GM18951 (cell line): ENCODE measurements at regions not wholly inside any gene's neighbourhood (a gene's known extent, or its start where the extent isn't known, plus 50 kb on each side); places are given as distances from the start of the nearest gene placed in this dataset.
"Not testable (repeated sequence)": the region's sequence is repeated elsewhere in the genome, so short reads cannot be mapped to it uniquely, and the experiment has no call there.

ENCODE experiments used
- POLR2A ChIP-seq: IDR thresholded peaks from 4 replicates; pipeline ENCODE4 v1.6.1; 2011; ENCODE audit warnings: mild to moderate bottlenecking; ENCODE audit not compliant: insufficient read length, insufficient read depth; ENCODE audit errors: extremely low read depth
- in situ Hi-C: fragments of 300-500 bp; cut with MboI; formaldehyde crosslinking; loops from one replicate; pipeline ENCODE4 v1.12.0; 2022; ENCODE audit warnings: low sequenced_read_pairs, mixed read lengths, inconsistent platforms; ENCODE audit not compliant: unreplicated experiment

DNA sequence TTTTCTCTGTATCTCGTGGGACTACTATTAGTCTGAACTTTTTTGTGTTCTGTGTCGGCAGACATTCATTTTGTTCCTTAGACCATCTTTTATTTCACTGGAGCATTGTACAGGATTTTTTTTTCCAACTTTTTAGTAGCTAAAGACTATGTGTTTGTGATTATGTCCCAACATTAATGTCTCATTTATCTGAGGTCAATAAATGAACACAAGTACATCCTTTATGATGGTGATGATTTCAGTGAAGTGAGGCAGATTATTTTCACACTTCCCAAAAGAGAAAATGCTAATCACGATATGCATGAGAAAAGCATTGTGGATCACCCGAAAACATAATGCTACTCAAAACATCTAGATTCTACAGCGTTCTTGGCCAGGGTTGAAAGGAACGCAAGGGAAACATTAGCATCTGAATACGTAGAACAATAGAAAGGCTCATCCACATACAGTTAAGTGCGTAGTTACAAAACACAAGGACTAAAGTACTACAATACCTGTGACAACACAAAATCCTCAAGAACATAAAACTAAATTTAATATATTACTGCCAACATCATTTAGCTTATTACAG is 981.7 kb upstream of the NCAM2 start:
- TF ChIP-seq POLR2A = no peak
- in situ Hi-C loops = no loop called here

DNA sequence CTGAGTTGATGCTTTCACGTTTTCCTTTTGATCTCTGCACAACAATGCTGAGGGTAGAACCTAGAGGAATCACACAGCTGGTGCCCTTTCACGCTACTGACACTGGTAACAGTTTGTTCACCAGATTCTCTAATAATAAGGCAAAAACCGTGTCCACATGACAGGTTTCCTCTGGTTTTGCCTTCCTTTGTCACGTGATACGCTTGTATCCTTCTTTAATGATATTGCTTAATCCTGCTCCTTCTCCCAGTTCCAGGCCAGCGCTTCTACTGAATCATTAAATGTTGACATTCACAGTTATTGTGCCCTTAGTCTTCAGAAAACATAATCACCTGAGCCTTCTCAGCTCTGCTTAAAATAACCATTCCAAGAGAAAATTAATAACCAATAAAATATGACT is 978.2 kb upstream of the NCAM2 start:
- in situ Hi-C loops = no loop called here
- TF ChIP-seq POLR2A = no peak

DNA sequence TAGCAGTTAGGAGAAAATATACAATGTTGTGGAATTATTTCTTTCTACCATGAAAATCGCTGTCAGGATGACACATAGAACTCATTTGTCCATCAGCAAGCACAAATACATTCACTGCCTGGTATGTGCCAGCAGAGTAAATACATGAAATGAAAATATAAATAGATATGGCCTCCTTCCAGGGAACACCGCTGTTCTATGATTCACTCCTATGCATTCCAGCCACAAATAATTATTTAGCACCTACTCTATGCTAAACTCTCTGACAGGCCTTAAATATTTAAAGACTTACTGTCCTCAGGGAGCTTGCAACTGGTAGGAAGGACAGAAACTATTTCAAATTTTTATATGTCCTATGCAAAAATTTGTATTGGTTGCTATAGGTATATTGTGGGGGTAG is 975.0 kb upstream of the NCAM2 start:
- in situ Hi-C loops = no loop called here
- no peak for TF ChIP-seq POLR2A

DNA sequence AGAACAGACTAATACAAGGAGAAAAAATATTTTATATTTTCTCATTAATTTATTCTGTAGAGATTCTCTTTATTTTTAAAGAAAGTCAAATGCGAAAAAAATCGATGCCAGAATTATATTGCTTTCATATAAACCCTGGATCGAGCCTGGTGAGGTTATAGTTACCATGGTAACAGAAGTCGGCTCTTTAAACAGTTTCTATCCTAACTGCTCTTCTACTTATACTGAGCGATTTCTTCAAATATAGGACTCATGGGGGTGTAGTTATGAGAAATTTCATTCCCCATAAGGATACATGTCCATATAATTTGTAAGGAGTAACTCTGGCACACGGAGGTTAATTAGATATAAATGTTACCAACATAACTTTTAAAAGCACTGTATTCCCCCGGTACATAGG is 973.5 kb upstream of the NCAM2 start:
- no peak for TF ChIP-seq POLR2A
- in situ Hi-C loops = no loop called here

DNA sequence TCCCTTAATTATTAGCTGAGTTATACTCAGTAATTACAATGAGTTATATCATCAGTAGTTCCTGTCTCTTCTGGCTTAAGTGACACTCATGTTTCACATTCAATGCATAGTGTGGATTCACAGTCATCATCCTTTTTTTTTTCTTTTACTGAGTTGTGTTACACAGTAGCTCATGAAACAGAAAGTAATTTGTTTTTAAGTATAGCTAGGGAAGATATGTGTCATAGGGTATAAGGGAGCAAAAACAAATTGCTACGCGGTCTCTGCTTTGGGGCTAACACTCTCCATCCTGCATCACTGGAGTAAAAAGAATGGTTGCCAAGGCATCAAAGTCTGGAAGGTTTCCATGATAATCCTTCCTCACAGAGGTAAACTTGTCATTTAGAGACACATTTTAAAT is 971.7 kb upstream of the NCAM2 start:
- TF ChIP-seq POLR2A = no peak
- in situ Hi-C loops = no loop called here

DNA sequence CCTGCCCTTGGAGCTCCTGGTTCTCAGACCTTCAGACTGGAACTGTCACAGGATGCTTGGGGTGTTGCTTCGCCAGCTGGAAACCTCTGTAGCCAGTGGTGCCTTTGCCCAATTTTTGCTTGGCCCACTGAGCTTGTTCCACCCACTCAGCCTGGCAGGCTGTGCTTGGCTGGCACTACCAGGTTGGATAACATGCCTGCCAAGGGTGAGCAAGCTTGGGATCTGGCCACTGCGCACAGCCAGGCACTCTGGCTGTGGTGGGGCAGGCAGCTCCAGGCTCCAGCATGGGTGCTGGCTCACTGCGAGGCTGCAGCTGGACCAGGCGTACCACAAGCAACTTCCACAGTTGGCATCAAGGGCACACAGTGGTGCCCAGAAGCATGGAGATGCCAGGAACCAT is 967.8 kb upstream of the NCAM2 start:
- TF ChIP-seq POLR2A = no peak
- in situ Hi-C loops = no loop called here

DNA sequence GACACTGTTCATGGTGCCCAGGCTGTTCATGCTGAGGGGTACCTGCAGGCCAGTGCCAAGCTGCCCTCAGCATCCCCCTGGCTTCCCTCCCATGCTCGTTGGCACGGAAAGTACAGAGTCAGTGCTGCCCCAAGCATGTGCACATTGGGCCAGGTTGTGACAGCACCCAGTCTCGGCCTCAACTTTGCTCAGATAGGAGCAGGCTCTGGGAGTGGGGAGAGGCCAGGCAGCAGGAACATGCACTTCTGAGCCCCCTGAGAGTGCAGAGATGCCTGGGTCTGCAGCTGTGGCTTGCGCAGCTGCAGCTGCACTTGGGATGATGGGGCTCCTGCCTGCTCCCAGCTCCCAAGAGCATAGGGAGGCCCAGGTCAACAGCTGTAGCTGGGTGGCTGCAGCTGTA is 966.4 kb upstream of the NCAM2 start:
- no peak for TF ChIP-seq POLR2A

DNA sequence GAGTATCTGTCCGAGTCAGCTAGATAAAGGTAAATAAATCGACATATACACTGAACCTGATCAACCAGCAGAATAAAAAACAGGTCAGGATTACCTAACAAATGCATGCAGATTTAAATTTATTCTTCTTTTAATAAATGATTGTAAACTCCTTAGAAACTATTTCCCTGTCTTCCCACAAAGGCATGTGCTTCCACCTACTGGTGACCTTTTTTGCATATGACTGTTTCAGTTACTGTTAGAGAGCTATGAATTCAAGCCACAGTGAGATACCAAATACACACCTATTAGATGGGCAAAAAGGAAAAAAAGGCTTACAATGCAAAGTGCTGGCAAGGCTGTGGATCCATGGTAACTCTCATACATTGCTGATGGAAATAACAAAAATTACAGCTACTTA is 957.4 kb upstream of the NCAM2 start:
- in situ Hi-C loops = no loop called here

More for the DNA sequence above, 966.4 kb upstream of the NCAM2 start:
- in situ Hi-C loops = no loop called here

DNA sequence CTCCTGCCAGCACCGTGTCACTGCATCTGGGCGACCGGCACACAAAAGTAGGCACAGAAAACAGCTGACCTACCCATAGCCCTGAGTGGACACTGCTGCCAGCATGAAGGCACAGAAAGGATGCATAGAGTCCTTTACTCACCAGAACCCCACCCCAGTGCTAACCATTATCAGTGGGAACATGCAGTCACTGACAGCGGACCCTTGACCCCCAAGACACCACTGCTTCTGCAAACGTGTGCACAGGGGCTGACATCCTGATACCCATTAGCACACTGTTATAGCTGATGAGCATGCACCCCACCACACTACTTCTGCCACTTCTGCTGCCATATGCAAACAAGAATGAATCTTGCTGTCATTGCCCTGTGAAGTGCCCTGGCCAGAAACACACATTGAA is 953.0 kb upstream of the NCAM2 start:
- TF ChIP-seq POLR2A = no peak
- in situ Hi-C loops = no loop called here

More for the DNA sequence above, 957.4 kb upstream of the NCAM2 start:
- no peak for TF ChIP-seq POLR2A

DNA sequence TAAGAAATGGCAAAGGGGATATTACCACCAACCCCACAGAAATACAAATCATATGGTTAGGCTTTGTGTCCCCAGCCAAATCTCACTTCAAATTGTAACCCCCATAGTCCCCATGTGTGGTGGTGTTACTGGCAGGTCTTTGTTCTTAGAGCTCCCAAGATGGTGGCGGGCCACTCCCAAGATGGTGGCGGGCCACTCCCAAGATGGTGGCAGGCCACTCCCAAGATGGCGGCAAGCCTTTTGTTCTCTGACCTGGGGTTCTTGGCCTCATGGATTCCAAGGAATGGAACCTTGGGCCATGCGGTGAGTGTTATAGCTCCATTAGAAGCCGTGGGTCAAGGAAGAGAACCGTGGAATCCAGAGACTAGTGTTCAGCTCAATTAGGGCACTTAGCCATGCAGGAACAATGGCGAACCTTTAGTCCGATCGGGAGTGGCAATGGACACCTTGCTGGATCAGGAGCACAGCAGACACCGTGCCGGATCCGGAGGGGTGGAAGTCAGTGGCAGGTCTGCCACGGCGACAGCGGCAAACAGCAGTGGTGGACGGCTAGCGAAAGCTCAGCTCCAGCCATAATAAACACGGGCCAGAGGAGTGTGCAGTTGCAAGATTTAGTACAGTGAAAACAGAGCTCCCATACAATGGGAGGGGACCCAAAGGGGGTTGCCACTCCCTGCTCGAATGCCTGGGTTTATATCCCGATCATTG is 949.9 kb upstream of the NCAM2 start:
- in situ Hi-C loops = not testable (repeated sequence)

DNA sequence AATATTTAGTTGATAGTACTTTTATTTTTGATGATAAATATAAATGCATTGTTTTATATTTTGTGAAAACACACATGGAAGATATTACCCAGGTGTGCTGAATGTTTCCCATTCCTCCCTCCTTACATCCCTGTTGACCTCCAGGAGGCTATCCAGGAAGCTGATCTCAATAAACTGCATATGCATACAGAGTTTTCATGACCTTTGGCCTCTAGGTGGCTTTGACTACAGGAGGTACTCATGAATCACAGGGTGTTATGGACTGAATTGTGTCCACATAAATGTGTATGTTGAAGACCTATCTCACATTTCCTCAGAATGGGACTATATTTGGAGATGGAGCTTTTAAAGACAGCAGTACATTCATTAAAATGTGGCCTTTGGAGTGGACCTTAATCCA is 914.9 kb upstream of the NCAM2 start:
- no peak for TF ChIP-seq POLR2A
- in situ Hi-C loops = no loop called here

DNA sequence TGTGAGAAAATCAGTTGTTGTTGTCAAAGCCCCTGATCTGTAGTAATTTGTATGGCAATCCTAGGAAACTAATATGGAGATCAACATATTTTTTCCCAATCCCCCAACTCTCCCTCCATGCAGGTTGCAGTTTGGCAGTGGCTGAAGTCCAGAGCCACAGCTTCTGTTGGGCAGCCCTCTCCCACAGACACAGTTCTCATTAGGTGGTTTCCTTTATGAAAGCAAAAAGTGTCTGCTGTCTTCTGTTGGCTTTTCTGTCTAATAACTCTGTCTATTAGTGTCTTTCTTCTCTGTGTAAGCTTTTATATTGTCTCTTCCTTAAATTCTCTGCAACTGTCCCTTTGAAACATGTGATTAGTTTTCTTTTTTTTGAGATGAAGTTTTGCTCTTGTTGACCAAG is 914.3 kb upstream of the NCAM2 start:
- in situ Hi-C loops = no loop called here
- no peak for TF ChIP-seq POLR2A

DNA sequence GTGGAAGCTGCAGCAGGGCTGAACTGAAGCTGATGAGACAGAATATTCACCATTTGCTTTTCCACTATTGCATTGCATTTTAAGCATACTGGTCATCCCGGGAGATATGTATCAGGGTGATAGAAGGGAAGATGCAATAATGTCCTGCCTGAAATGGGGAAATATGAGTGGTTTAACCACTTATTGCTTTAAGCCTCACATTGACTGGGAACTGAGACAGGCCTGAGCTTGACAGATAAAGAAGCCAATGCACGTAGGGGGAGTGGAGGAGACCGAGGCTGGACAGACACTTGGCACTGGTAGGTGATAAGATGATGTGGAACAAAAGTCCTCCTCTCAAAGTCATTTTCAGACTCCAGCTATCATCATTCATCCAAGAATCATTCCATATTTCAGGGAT is 911.7 kb upstream of the NCAM2 start:
- in situ Hi-C loops = no loop called here
- no peak for TF ChIP-seq POLR2A

DNA sequence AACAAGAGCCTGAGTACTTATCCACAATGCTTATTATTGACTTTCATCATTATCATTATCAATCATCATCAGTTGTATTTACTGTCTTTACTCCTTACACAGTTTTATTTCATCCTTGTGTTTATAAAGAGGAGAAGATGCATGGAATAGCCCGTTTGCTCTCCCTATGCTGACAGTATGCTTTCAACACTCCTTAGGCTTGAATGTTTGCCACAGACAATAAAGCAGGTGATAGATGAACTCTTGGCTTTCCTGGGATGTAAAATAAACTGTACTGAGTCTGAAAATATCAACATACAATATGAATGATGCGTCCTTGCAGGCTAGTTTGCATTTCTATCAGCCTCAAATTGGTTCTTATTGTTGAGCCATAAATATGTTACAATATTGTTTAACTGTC is 891.8 kb upstream of the NCAM2 start:
- no peak for TF ChIP-seq POLR2A
- in situ Hi-C loops = no loop called here

DNA sequence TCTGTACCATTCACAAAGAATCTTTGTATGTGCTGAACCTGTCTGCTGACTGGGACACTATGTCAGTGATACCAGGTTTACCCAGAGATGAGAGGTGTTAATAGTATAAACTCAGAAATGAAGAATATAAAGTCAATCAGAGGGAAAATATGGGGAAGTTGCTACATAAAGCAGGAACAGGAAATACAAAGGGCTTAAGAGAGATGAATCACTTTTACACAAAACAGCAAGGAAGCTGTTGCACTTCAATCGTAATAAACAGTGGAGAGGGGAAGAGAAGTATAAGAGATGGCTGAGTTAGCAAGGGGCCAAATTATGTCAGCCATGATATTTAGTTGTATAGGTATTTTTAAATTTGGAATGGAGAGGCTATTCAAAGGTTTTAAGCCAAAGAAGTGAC is 890.2 kb upstream of the NCAM2 start:
- no peak for TF ChIP-seq POLR2A
- in situ Hi-C loops = no loop called here
